Osteocyte (in vitro differentiated cells): ENCODE measurements at regions not wholly inside any gene's neighbourhood (a gene's known extent, or its start where the extent isn't known, plus 50 kb on each side); places are given as distances from the start of the nearest gene placed in this dataset.

ENCODE experiments used
- DNase-seq: peaks from one replicate; pipeline ENCODE4 v3.0.0; 2021; ENCODE audit warnings: mixed read lengths; ENCODE audit not compliant: unreplicated experiment; ENCODE audit errors: extremely low spot score
- H3K27ac Mint-ChIP-seq: one replicate; pipeline ENCODE4 v1.8.0; 2021; ENCODE audit warnings: mild to moderate bottlenecking, mixed read lengths; ENCODE audit not compliant: unreplicated experiment
- H3K27me3 Mint-ChIP-seq: one replicate; pipeline ENCODE4 v1.8.0; 2021; ENCODE audit warnings: mixed read lengths; ENCODE audit not compliant: unreplicated experiment
- H3K36me3 Mint-ChIP-seq: one replicate; pipeline ENCODE4 v1.8.0; 2021; ENCODE audit warnings: mixed read lengths; ENCODE audit not compliant: unreplicated experiment
- H3K4me1 Mint-ChIP-seq: one replicate; pipeline ENCODE4 v1.8.0; 2021; ENCODE audit warnings: mixed read lengths; ENCODE audit not compliant: unreplicated experiment
- H3K4me3 Mint-ChIP-seq: one replicate; pipeline ENCODE4 v1.8.0; 2021; ENCODE audit warnings: mild to moderate bottlenecking, moderate library complexity, mixed read lengths; ENCODE audit not compliant: unreplicated experiment
- H3K9me3 Mint-ChIP-seq: one replicate; pipeline ENCODE4 v1.8.0; 2021; ENCODE audit warnings: mixed read lengths; ENCODE audit not compliant: unreplicated experiment
- TF ChIP-seq, protein P1 (sequence below): fragments of 200-600 bp; sonication (generic); IDR thresholded peaks from 2 replicates; pipeline ENCODE4 v1.5.0; 2021; ENCODE audit warnings: antibody characterized with exemption, mild to moderate bottlenecking, moderate library complexity

DNA sequence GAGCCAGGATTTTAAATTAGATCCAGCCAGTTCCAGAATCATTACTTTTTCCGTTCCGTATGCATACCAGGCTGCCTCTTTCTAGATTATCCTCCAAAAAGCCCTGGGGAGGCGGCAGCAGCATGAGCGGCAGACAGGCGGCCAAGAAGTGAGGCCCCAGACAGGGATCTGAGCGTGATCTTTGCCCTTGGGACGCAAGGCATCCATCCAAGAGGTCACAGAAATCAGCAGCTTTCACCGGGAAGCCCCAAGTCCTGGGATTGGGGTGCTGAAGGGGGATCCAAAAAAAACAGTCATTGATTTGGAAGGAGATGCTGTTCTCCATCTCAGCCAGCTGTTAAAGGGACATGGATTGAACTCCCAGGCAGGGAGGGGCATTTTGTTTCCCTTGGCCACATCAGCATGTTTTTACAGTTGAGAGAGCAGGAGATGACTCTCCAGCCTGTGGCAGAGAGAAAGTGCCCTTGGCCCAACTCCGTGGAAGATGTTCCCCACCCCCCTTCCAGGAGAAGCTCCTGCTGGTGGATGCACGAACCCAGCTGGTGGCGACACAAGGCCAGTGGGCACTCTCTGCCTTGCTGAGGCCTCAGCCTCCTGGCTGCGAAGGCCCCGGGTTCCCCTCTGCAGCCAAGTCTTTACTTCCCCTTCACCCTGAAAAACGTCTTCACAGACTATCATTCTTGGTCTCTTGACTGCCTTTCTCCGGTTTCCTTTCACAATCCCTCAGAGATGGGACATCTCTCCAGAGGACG lies 265.6 kb downstream of the ANAPC1 start:
- peak; percentile 87 for DNase-seq
- H3K9me3 Mint-ChIP-seq: no peaks in the 10 kb centered on the region
- no peak overlapping the region for H3K4me3 Mint-ChIP-seq
- H3K4me1 Mint-ChIP-seq: peaks cover 57% of the 10 kb centered on the region
- peak overlapping the region; percentile 84 for H3K27ac Mint-ChIP-seq
- H3K27me3 Mint-ChIP-seq: no peaks in the 10 kb centered on the region
- no peaks in the 10 kb centered on the region for H3K36me3 Mint-ChIP-seq
- TF ChIP-seq, protein P1, sequence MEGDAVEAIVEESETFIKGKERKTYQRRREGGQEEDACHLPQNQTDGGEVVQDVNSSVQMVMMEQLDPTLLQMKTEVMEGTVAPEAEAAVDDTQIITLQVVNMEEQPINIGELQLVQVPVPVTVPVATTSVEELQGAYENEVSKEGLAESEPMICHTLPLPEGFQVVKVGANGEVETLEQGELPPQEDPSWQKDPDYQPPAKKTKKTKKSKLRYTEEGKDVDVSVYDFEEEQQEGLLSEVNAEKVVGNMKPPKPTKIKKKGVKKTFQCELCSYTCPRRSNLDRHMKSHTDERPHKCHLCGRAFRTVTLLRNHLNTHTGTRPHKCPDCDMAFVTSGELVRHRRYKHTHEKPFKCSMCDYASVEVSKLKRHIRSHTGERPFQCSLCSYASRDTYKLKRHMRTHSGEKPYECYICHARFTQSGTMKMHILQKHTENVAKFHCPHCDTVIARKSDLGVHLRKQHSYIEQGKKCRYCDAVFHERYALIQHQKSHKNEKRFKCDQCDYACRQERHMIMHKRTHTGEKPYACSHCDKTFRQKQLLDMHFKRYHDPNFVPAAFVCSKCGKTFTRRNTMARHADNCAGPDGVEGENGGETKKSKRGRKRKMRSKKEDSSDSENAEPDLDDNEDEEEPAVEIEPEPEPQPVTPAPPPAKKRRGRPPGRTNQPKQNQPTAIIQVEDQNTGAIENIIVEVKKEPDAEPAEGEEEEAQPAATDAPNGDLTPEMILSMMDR: no peak

DNA sequence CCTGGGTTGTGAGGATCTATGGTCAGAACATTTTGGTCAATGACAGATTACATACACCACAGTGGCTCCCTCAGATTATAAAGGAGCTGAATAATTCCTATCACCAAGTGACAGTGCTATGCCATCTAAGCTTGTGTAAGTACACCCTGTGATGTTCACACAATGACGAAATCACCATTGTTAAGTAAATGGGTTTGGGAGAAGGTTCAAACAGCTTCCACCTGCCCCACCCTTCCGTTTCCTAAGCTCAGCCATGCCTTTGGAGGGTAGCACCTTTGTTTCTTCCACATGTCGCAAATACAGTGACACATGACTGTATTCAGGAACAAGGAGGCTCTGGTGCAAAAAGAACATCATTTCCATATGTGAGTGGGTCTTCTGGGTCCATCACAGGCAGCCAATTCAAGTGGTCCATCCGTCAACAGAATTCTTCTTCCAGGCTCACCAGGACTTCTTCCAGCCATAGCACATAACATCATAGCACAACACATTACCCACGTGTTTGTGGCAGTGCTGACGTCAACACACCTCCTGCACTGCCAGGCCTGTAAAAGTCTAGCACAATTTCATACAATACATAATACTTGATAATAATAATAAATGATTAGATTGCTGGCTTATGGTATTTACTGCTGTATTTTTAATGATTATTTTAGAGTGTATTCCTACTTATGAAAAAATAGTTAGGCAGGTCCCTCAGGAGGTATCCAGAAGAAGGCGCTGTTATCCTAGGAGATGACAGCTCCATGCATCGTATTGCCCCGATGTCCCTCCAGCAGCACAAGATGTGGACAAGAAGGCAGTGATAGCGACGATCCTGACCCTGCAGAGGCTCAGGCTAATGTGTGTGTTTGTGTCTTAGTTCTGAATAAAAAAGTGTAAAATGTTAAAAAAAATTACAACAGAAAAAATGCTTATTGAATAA lies 264.8 kb downstream of the ANAPC1 start:
- Mint-ChIP-seq H3K36me3 (no peaks in the 10 kb centered on the region), H3K27me3 (no peaks in the 10 kb centered on the region), H3K27ac (peak overlapping the region; percentile 84), H3K4me3 (no peak overlapping the region), H3K9me3 (no peaks in the 10 kb centered on the region), H3K4me1 (peaks cover 63% of the 10 kb centered on the region)
- DNase-seq: no peak
- TF ChIP-seq, protein P1: no peak

DNA sequence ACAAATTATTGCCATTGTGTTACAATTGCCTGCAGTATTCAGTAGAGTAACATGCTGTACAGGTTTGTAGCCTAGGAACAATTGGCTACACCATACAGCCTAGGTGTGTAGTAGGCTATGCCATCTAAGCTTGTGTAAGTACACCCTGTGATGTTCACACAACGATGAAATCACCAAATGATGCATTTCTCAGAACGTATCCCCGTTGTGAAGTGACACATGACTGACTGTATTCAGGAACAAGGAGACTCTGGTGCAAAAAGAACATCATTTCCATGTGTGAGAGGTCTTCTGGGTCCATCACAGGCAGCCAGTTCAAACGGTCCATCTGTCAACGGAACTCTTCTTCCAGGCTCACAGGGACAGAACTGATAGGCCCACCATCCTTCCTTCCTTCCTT lies 263.7 kb downstream of the ANAPC1 start:
- Mint-ChIP-seq H3K9me3 (no peaks in the 10 kb centered on the region), H3K4me1 (peaks cover 68% of the 10 kb centered on the region), H3K36me3 (no peaks in the 10 kb centered on the region), H3K27ac (no peak overlapping the region), H3K4me3 (no peak overlapping the region), H3K27me3 (no peaks in the 10 kb centered on the region)
- TF ChIP-seq, protein P1: no peak
- DNase-seq: no peak

DNA sequence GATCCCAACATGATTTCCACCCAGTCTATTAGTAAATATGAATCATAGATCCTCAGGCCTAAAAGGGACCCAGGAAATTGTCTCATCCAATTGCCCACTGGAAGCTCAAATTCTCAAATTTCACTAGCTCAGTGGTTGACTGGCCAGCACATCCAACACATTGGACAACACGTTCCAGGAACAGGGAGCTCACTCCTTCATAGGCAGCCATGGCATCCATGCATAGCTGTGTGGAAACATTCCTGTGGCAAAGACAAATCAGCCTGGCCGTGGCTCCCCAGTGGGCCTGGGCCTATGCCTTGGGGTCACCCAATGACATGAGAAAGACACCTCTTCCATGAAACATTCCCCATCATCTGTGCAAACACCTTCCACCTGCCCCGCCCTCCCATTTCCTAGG lies 261.1 kb downstream of the ANAPC1 start:
- DNase-seq: no peak
- peaks cover 51% of the 10 kb centered on the region for H3K4me1 Mint-ChIP-seq
- H3K27ac Mint-ChIP-seq: peak overlapping the region; percentile 37
- peaks cover 4% of the 10 kb centered on the region for H3K36me3 Mint-ChIP-seq
- no peaks in the 10 kb centered on the region for H3K27me3 Mint-ChIP-seq
- peaks cover 7% of the 10 kb centered on the region for H3K9me3 Mint-ChIP-seq
- H3K4me3 Mint-ChIP-seq: no peak overlapping the region
- TF ChIP-seq, protein P1: no peak

DNA sequence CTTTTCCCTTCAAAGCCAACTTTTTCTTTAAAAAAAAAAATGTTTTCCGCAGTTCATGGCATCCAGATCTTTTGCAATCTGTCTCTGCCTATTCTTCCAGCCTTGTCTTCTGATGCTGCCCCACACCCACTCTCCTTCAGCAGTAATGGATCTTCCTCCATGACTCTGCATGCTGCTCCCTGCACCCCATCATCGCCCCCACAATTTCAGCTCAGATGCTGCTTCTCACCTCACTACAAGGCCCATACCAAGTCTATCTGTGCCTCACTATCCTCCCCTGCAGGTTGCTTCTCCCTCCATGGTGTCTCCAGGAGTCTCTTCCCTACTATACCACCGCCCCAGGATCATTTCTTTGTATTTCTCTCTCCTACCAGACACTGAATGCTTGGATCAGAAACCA lies 260.6 kb downstream of the ANAPC1 start:
- H3K27ac Mint-ChIP-seq: peak overlapping the region; percentile 37
- H3K9me3 Mint-ChIP-seq: peaks cover 11% of the 10 kb centered on the region
- TF ChIP-seq, protein P1: no peak
- no peaks in the 10 kb centered on the region for H3K27me3 Mint-ChIP-seq
- peaks cover 7% of the 10 kb centered on the region for H3K36me3 Mint-ChIP-seq
- DNase-seq: no peak
- H3K4me3 Mint-ChIP-seq: no peak overlapping the region
- H3K4me1 Mint-ChIP-seq: peaks cover 45% of the 10 kb centered on the region
